ENCODE measurements at regions not wholly inside any gene's neighbourhood (a gene's known extent, or its start where the extent isn't known, plus 50 kb on each side); places are given as distances from the start of the nearest gene placed in this dataset.

DNA sequence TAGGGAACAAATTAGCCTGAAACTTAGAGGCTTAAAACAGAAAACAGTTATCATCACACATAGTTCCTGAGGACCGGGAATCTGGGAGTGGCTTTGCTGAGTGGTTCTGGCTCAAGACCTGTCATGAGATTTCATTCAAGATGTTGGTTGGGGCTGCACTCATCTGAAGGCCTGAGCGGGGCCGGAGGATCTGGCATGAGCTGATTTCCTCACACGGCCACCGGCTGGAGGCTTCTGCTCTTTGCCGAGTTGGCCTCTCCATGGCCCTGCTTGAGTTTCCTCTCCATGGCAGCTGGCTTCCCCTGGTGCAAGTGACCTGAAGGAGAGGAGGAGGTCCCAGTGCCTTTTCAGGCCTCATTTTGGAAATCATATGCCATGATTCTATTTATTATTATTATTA is 128.1 kb downstream of the PAPOLA start:
- no peak for DNase-seq (ENCODE audit: low read depth in 1 of 2, low spot score in 1 of 2)
- no peak for TF ChIP-seq JUND (IDR thresholded peaks at IDR 0.05; ENCODE audit: low read depth)
- in situ Hi-C loops (cut with HindIII; ENCODE audit: low pct_unique_long_range_greater_than_20kb, low sequenced_read_pairs) = no loop called here

DNA sequence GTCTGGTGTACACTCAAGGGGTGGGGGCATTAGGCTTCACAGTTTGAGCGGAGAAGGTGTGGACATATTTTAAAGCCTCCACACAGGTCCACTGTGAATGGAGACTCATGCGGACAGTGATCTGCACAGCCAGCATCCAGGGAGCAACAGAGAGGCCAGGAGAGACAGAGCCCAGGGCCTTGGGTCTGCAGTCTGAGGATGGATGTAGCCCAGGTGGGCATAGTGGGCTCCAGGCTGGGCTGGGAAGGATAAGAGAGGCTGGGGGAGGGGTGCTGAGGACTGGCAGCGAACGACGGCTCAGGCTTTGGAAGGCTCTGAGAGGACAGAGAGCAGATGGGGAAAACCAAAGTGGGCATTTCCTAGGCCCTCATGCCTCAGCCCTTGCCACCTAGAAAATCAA is 128.8 kb downstream of the PAPOLA start:
- TF ChIP-seq JUND (IDR thresholded peaks at IDR 0.05; ENCODE audit: low read depth) = no peak
- in situ Hi-C loops (cut with HindIII; ENCODE audit: low pct_unique_long_range_greater_than_20kb, low sequenced_read_pairs) = no loop called here
- DNase-seq (ENCODE audit: low read depth in 1 of 2, low spot score in 1 of 2) = no peak

DNA sequence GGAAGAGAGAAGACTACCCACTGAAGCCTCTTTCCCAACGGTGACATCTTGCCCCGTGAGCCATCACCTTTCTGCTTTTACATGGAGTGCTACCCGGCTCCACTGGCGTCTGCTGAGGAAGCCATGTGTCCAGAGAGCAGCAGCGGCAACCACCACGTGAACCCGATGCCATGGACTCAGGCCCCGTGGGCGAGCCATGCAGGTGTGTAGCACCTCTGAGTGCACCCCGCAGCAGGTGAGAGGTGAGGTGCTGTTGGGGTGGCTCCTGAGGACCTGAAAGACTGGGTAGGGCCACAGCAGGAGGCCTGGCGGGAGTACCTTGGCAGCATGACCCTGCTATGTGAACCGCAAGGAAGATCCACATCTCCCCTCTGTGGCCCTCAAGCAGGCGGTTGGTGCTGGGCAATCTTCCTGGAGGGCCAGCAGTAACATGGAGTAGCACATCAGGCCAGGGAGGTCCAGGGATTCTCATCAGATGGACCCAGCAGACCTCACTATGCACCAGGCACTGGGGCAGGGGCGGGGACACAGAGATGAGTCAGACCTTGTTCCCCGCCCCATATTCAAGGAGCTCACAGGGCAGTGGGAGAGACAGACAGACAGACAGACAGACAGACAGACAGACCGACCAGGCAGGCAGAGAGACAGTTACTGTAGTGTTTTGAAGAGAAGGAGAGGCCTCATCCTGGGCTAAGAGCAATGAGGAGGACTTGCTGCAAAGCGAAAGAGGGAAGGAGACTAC is 129.6 kb downstream of the PAPOLA start:
- no peak for DNase-seq (ENCODE audit: low read depth in 1 of 2, low spot score in 1 of 2)
- TF ChIP-seq JUND (IDR thresholded peaks at IDR 0.05; ENCODE audit: low read depth) = no peak
- in situ Hi-C loops (cut with HindIII; ENCODE audit: low pct_unique_long_range_greater_than_20kb, low sequenced_read_pairs) = no loop called here

DNA sequence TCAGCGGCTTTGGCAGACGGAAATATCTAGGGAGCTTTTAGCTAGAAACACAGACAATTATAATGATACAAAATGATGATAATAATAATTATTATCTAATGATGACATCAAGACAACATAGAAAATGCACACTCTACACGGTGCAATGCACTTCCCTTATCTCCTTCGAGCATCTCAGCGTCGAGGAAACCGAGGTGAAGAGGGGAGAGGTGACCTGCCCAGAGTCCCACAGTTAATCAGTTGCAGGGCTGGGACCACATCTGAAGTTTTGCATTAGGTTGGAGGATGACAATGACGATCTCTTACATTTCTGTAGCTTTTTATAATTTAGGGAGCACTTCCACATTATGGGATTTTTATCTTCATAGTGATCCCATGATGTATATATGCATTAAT is 130.2 kb downstream of the PAPOLA start:
- TF ChIP-seq JUND (IDR thresholded peaks at IDR 0.05; ENCODE audit: low read depth) = no peak
- DNase-seq (ENCODE audit: low read depth in 1 of 2, low spot score in 1 of 2) = no peak
- in situ Hi-C loops (cut with HindIII; ENCODE audit: low pct_unique_long_range_greater_than_20kb, low sequenced_read_pairs) = no loop called here

DNA sequence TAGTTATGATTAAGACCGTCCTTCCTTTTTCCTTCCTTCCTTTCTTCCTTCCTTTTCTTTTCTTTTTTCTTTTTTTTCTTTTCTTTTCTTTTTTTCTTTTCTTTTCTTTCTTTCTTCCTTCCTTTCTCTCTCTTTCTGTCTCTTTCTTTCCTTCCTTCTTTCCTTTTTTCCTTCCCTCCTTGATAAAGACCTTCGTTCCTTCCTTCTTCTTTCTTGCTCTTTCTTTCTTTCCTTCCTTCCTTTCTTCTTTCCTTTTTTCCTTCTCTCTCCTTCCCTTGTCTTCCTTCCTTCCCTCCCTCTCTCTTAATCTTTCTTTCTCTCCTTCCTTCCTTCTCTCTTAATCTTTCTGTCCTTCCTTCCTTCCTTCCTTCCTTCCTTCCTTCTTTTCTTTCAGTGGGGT is 130.9 kb downstream of the PAPOLA start:
- no peak for TF ChIP-seq JUND (IDR thresholded peaks at IDR 0.05; ENCODE audit: low read depth)
- DNase-seq (ENCODE audit: low read depth in 1 of 2, low spot score in 1 of 2) = no peak
- in situ Hi-C loops (cut with HindIII; ENCODE audit: low pct_unique_long_range_greater_than_20kb, low sequenced_read_pairs) = no loop called here

DNA sequence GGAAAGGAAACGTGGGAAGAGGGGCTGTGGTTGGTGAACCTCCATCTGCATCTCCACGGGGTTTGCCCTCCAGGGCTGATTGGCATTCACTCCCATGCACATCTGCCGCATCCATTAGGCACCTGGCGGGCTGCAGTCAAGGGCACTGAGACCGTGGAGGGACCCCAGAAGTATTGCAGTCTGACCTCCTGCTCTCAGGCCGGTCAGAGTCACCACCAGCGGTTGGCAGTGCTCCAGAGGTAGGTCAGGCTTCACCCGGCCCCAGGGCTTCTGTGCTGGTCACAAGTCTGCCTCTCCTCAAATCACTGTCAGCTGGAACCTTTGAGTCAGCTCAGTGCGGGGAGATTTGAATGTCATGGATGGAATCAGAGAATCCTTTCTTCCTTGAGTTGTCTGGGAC is 132.3 kb downstream of the PAPOLA start:
- TF ChIP-seq JUND (IDR thresholded peaks at IDR 0.05; ENCODE audit: low read depth) = no peak
- DNase-seq (ENCODE audit: low read depth in 1 of 2, low spot score in 1 of 2) = no peak
- in situ Hi-C loops (cut with HindIII; ENCODE audit: low pct_unique_long_range_greater_than_20kb, low sequenced_read_pairs) = no loop called here

DNA sequence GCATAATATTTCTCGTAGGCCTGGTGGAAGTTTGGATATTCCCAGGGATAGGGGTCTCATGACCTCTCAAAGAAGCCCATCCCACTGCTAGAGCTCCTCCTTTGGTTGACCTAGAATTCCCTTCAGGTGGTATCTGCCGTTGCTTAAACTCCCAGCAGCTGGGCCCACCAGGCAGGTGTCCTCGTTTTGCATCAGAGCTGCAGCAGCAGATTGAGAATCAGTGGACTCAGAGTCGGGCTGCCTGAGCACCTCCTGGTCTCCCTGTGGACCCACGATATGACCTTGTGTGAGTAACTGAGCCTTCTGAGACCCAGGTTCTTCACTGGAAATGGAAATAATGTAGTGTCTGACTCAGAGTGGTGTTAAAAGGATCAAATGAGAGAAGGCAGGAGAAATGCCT is 132.7 kb downstream of the PAPOLA start:
- DNase-seq (ENCODE audit: low read depth in 1 of 2, low spot score in 1 of 2) = no peak
- TF ChIP-seq JUND (IDR thresholded peaks at IDR 0.05; ENCODE audit: low read depth) = no peak
- in situ Hi-C loops (cut with HindIII; ENCODE audit: low pct_unique_long_range_greater_than_20kb, low sequenced_read_pairs) = no loop called here

DNA sequence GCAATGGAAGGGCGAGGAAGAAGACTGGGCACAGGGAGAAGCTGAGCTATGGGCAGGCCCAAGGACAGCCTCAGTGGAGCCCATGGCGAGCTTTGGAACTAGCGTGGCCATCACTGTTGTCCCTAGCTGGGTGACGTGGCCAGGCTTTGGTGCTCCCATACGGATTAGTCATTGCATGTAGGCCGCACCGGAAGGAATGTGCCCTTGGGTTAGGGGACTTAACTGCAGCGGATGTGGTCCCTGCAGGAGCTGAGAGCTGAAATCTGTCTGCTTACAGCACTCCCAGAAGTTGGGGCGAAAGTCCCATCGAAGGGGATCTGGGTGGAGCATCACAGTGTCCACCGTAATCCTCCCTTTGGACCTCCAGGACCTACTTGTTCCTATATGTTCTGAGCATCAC is 133.7 kb downstream of the PAPOLA start:
- DNase-seq (ENCODE audit: low read depth in 1 of 2, low spot score in 1 of 2) = no peak
- in situ Hi-C loops (cut with HindIII; ENCODE audit: low pct_unique_long_range_greater_than_20kb, low sequenced_read_pairs) = no loop called here
- no peak for TF ChIP-seq JUND (IDR thresholded peaks at IDR 0.05; ENCODE audit: low read depth)

DNA sequence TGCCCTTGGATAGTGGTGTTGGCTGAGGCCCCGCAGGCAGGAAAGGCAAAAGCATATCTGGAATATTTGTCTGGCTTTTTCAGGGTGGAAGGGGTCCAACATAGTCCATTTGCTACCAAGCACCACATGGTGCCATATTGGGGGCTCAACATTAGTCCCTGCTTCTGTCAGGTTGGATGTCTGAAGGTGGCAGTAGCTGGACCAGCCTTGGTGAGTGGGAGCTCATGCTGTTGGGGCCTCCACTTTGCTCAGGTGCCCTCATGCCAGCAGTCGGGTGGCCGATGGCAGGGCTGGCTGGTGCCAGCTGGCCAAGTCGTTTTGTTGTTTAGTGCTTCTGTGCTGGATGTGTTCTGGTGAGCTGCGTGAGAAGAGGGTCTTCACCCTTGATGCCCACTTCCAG is 135.3 kb downstream of the PAPOLA start:
- in situ Hi-C loops (cut with HindIII; ENCODE audit: low pct_unique_long_range_greater_than_20kb, low sequenced_read_pairs) = no loop called here
- no peak for DNase-seq (ENCODE audit: low read depth in 1 of 2, low spot score in 1 of 2)
- no peak for TF ChIP-seq JUND (IDR thresholded peaks at IDR 0.05; ENCODE audit: low read depth)

DNA sequence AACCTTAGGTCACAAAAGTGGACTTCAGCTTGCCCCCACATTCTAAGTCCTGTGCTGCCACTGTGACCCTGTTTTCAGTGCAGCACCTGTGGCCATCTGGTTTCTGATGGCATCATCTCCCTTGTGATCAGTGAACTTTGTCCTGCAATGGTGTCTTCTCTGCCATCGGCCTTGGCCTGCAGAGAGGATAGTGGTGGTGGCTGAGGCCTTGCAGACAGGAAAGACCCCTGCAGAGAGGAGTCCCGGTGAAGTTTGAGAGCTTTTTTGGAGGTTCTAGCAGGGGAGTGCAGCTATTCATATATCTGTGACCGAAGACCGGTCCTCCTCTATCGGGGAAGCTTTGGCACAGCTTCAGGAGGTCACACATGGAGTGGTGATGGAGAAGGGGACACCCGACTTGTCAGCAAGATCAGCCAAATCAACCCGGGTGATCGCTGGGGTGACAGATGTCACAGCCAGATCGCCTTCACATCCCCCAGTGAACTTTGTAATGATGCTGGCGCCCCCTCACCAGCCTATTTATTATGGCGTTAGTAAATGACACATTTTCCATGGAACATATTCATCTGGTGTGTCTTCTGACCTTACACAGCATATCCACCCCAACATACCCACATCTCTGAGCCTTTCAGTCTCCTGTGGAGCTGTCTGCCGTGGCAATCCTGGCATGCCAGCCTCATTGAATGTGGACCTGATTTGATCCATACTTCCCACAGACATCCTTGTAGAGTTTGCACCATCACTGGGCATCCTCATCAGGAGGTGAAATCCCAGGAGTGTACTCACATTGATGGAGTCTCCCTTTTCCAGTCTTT is 136.1 kb downstream of the PAPOLA start:
- no peak for DNase-seq (ENCODE audit: low read depth in 1 of 2, low spot score in 1 of 2)
- no peak for TF ChIP-seq JUND (IDR thresholded peaks at IDR 0.05; ENCODE audit: low read depth)
- in situ Hi-C loops (cut with HindIII; ENCODE audit: low pct_unique_long_range_greater_than_20kb, low sequenced_read_pairs) = no loop called here

DNA sequence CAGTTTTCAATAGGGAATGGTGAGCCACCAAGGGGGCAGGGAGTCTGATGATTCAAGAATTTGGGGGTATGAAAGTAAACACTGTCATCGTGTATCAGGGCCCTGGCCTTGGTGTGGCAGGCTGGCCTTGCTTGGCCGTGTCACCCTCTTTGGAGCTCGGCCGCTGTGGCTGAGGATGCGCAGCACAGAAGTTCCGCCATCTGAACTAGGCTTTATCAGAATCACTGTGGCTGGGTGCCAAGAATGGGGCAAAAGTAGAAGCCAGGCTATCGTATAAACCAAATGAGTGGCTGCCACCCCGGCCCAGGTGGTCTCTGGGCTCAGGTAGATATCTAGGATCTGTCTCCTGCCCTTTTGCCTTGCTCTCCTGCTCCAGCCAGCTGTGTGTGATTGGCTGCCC is 137.4 kb downstream of the PAPOLA start:
- TF ChIP-seq JUND (IDR thresholded peaks at IDR 0.05; ENCODE audit: low read depth) = no peak
- in situ Hi-C loops (cut with HindIII; ENCODE audit: low pct_unique_long_range_greater_than_20kb, low sequenced_read_pairs) = no loop called here
- DNase-seq (ENCODE audit: low read depth in 1 of 2, low spot score in 1 of 2) = no peak

DNA sequence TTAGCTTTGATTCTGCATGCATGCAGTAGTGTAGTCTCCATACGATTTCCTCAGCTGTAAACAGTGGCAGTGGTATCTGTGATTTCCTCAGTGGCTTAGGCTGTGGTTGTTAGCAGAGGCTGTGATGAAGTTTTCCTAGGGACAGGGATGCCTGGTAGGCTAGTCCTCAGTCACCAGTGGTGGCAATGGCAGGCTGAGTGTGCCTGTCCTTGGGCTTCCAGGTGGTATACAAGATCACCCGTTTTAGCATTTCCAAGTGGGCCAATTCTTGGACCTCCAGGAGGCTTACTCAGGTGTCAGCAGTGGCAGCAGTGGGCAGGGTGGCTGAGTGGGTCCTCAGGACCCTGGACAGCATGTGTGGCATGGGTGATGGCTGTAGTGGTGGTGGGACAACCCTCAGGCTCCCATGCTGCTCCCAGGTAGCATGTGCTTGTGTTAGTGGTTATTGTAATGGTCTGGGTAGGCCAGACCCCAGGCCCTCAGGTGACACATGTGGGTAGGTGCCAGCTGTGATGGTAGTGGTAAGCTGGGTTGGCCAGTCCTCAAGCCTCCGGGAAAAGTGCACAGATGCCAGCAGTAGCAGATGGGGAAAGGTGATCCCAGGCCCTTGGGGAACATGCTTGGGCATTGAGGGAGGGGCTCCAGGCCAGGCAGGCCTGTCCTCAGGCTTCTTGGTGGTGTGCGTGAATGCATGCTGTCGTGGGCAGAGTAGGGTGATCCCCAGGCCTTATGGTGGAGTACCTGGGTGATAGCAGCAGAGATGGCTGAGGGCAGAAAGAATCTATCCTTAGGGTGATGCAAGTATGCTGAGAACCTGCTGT is 146.5 kb downstream of the PAPOLA start:
- TF ChIP-seq JUND (IDR thresholded peaks at IDR 0.05; ENCODE audit: low read depth) = no peak
- DNase-seq (ENCODE audit: low read depth in 1 of 2, low spot score in 1 of 2) = no peak
- in situ Hi-C loops (cut with HindIII; ENCODE audit: low pct_unique_long_range_greater_than_20kb, low sequenced_read_pairs) = no loop called here

DNA sequence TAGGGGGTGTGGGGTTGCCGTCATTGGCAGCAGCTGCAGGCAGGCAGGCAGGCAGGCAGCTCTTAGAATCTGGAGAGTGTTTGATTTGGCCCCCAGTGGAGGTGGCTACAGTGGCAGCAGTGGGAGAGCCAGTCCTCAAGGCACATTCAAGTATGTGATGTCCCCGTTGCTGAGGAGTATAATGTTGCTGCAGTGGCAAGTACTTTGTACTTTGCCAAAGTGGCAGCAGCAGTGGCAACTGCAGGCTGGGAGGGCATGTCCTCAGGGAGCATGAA is 147.1 kb downstream of the PAPOLA start:
- in situ Hi-C loops (cut with HindIII; ENCODE audit: low pct_unique_long_range_greater_than_20kb, low sequenced_read_pairs) = no loop called here
- no peak for DNase-seq (ENCODE audit: low read depth in 1 of 2, low spot score in 1 of 2)
- TF ChIP-seq JUND (IDR thresholded peaks at IDR 0.05; ENCODE audit: low read depth) = no peak

Data from T47D (cell line).